Fibroblast of lung (primary cell): ENCODE measurements at regions not wholly inside any gene's neighbourhood (a gene's known extent, or its start where the extent isn't known, plus 50 kb on each side); places are given as distances from the start of the nearest gene placed in this dataset.

Experiments used
- EZH2 ChIP-seq: IDR thresholded peaks from 2 replicates; pipeline ENCODE4 v1.5.1; 2012; ENCODE audit warnings: low read length, control low read depth, mild to moderate bottlenecking; ENCODE audit errors: missing control alignments
- TF ChIP-seq, protein P1 (sequence below), 2 donors: IDR thresholded peaks in 1 of 2; conservative IDR thresholded peaks in 1 of 2; 1 replicate in 1 of 2; 2 replicates in 1 of 2; pipeline ENCODE4 v1.5.1; 2011 to 2012; ENCODE audit warnings: low read length in 2 of 2, control low read depth in 1 of 2, inconsistent platforms in 1 of 2, low read depth in 1 of 2, mild to moderate bottlenecking in 1 of 2

DNA sequence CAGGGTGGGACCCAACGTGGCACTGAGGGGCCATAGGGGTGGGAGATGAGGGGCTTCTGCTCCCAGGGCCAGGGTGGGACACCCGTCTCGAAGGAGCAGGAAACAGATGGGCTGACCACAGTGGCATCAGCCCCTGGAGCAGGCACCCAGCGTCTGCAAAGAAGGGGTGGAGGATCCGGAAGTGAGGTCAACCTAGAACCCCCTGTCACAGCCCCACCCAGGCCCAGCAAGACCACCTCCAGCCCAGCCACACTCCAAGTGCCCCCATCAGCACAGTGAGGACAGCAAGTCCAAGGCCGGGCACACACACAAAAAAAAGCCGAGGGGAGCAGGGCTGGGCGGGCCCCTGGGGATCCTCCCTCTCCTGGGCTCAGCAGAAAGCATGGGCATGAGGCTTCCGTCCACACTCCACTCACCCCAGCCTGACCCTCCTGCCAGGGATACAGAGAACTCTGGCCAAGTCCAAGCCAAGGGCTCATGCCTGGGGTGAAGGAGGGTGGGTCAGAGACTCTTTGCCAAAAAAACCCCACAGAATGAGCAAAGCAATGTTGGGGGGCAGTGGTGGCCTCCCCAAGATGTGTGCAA lies 111.0 kb downstream of the FOXL3 start:
- TF ChIP-seq, protein P1, sequence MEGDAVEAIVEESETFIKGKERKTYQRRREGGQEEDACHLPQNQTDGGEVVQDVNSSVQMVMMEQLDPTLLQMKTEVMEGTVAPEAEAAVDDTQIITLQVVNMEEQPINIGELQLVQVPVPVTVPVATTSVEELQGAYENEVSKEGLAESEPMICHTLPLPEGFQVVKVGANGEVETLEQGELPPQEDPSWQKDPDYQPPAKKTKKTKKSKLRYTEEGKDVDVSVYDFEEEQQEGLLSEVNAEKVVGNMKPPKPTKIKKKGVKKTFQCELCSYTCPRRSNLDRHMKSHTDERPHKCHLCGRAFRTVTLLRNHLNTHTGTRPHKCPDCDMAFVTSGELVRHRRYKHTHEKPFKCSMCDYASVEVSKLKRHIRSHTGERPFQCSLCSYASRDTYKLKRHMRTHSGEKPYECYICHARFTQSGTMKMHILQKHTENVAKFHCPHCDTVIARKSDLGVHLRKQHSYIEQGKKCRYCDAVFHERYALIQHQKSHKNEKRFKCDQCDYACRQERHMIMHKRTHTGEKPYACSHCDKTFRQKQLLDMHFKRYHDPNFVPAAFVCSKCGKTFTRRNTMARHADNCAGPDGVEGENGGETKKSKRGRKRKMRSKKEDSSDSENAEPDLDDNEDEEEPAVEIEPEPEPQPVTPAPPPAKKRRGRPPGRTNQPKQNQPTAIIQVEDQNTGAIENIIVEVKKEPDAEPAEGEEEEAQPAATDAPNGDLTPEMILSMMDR (conservative IDR thresholded peaks at IDR 0.05 in 1 of 2, IDR thresholded peaks at IDR 0.05 in 1 of 2; ENCODE audit: low read depth in 1 of 2, low read length in 2 of 2) = no peak
- no peak for TF ChIP-seq EZH2
